ENCODE measurements at regions not wholly inside any gene's neighbourhood (a gene's known extent, or its start where the extent isn't known, plus 50 kb on each side); places are given as distances from the start of the nearest gene placed in this dataset.

DNA sequence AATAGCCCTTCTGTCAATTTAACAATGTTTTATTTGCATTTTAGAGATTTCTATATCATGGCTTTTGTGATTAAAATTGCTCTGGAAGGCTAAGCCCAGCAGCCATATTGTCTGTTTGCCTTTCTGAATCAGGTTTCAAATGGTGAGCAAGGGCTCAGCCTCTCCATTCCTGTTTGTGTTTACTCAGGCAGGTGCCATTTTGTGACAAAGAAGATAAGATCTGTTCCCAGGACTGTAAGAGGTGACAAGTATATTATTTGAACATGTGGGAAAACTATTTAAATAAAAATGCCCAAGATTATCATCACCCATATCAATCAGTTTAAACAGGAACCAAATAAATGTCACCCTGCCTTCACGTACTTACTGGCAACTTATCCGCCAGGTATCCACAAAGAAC, 641.3 kb upstream of the KLF4 start:
- TF ChIP-seq POLR2A (IDR thresholded peaks at IDR 0.05) (no peak), POLR2AphosphoS5 (IDR thresholded peaks at IDR 0.05) (no peak), EP300 (IDR thresholded peaks at IDR 0.05) (no peak)
- TF ChIP-seq, protein P1, sequence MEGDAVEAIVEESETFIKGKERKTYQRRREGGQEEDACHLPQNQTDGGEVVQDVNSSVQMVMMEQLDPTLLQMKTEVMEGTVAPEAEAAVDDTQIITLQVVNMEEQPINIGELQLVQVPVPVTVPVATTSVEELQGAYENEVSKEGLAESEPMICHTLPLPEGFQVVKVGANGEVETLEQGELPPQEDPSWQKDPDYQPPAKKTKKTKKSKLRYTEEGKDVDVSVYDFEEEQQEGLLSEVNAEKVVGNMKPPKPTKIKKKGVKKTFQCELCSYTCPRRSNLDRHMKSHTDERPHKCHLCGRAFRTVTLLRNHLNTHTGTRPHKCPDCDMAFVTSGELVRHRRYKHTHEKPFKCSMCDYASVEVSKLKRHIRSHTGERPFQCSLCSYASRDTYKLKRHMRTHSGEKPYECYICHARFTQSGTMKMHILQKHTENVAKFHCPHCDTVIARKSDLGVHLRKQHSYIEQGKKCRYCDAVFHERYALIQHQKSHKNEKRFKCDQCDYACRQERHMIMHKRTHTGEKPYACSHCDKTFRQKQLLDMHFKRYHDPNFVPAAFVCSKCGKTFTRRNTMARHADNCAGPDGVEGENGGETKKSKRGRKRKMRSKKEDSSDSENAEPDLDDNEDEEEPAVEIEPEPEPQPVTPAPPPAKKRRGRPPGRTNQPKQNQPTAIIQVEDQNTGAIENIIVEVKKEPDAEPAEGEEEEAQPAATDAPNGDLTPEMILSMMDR (IDR thresholded peaks at IDR 0.05), result no peak
